NCI-H774 (cell line): ENCODE measurements at regions not wholly inside any gene's neighbourhood (a gene's known extent, or its start where the extent isn't known, plus 50 kb on each side); places are given as distances from the start of the nearest gene placed in this dataset.
"Not testable (repeated sequence)": the region's sequence is repeated elsewhere in the genome, so short reads cannot be mapped to it uniquely, and the experiment has no call there.

Source experiments
- DNase-seq: peaks from one replicate; lab custom pipeline; 2025; lab: John Stamatoyannopoulos, UW

DNA sequence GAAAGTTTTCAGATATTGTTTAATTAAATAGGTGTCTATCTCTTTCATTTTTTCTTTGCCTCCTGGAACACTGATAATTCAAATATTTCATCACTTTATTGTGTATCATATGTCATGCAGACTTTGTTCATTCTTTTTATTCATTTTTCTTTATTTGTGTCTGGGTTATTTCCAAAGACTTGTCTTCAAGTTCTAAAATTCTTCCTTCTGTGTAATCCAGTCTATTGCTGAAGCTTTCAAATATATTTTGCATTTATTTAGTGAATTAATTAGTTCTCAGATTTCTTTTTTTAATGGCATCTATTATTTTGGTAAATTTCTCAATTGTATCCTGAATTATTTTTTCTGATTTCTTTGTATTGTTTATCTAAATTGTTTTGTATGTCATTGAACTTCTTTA, 70.1 kb downstream of the ZNF330 start:
- no peak for DNase-seq

GRCh38 chr4:141294306-141294705, 73.6 kb downstream of the ZNF330 start:
- DNase-seq: no peak

DNA sequence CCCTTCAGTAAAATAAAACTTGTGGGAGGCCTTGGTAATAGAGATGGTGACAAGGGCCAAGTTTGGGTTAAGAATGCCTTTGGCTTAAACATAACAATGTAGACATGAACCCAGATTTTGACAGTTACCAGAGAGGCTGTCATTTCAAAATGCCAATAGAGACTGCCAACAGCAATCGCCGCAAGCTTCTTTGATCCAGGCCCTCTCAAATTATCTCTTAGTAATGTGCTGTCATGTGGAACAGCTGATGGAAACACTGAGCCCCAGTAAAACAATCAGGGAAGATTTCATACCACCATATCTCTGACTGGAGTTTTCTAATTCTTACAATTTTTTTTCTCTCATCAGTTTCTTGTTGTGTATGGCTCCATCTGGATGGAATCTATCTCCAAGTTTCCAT, 80.5 kb downstream of the ZNF330 start:
- no peak for DNase-seq

- DNase-seq: no peak
Observed at GRCh38 chr4:141302924-141303323, 82.2 kb downstream of the ZNF330 start.

GRCh38 chr4:141304346-141304745, 83.7 kb downstream of the ZNF330 start:
- DNase-seq: no peak

DNA sequence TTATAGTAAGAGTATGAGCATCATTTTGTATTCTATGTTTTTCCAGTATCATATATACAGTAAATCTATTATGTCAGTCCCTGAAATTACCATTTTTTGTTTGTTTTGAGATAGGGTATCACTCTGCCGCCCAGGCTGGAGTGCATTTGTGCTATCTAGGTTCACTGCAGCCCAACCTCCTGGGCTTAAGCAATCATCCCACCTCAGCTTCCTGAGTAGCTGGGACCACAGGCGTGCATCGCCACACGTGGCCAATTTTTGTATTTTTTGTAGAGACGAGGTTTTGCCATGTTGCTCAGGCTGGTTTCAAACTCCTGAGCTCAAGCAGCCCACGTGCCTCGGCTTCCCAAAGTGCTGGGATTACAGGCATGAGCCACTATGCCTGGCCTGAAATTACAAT, 85.6 kb downstream of the ZNF330 start:
- DNase-seq: no peak

- no peak for DNase-seq
Observed at GRCh38 chr4:141307241-141307689, 86.6 kb downstream of the ZNF330 start.

DNA sequence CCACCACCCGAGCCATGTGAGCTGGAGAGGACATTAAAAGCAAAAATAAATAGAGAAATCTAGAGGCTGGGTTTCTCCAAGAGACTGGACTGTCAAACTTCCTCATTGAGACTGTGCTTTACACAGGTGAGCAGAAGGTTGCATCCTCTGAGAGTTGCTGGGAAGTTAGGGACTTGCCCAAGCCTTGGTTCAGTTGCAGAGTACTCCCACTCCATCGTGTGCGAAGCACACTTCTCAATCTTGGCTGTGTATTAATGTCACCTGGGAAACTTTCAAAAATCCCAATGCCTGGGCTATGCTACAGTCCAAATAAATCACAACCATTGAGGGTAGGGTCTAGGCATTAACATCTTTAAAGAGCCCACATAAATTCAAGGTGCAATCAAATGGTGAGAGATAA, 89.2 kb downstream of the ZNF330 start:
- DNase-seq: no peak

- no peak for DNase-seq
Observed at GRCh38 chr4:141311246-141312204, 90.8 kb downstream of the ZNF330 start.

DNA sequence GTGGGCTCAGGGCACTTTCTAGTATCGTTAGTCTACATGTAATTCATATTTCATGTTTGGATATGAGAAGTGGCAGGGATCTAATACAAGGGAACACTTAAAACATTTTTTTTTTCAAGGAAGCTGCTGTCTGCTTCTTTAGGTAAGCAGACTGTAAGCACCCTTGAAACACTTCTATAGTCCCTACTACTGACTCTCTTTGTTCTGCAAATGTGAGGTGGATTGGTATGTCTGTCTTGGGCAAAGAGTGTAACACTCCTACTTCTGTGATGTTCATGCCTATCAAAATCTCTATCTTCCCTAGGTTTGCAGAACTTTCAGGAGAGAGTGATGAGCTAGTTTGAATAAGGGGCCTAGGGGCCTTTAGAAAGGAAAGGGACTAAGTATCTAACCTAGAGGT, 93.9 kb downstream of the ZNF330 start:
- no peak for DNase-seq

DNA sequence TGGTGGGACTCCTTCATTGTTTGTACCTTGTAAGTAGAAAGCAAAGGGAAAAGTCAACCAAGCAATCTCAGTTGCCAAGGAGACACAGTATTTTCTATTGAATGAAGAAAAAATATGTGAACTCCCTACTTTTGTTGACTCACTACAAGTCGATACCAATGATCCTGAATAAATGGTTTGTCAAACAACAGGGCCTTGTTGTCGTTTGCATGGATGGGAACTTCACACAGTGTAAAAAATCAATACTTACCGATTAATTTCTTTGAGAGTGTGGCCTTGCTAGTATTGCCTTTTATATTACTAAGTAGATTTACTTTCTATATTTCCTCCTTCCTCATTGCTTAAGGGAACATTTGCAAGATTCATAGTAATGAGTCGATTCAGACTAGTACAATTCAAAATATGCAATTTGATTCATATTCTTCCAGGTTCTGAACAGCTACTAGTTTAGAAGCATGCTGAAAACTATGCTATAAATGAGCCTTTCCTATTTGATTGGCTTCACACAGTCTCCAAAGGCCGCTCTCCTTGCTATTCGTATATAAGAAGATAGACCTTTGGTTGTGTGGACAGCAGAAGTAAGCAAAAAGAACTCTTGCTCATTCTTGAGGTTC, 108.0 kb downstream of the ZNF330 start:
- DNase-seq: no peak

DNA sequence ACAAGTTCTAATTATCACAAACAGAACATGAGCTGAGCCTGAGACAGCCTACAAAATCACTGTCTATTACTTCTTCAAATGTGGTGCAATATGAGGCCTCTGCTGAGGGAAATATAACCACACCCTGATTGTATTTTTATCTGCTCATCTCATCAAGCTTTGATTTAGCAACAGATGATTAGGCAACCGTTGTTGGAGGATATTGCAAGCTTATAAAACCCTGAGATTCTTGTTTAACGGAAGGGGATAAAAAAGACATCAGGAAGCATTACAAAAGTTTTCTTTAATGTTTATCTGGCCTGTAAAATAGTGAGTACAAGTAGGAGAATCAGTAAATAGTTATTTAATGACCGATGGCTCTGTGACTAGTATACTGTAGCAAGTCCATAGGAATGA, 108.5 kb downstream of the ZNF330 start:
- no peak for DNase-seq

GRCh38 chr4:141330616-141331015, 109.9 kb downstream of the ZNF330 start:
- DNase-seq: no peak

DNA sequence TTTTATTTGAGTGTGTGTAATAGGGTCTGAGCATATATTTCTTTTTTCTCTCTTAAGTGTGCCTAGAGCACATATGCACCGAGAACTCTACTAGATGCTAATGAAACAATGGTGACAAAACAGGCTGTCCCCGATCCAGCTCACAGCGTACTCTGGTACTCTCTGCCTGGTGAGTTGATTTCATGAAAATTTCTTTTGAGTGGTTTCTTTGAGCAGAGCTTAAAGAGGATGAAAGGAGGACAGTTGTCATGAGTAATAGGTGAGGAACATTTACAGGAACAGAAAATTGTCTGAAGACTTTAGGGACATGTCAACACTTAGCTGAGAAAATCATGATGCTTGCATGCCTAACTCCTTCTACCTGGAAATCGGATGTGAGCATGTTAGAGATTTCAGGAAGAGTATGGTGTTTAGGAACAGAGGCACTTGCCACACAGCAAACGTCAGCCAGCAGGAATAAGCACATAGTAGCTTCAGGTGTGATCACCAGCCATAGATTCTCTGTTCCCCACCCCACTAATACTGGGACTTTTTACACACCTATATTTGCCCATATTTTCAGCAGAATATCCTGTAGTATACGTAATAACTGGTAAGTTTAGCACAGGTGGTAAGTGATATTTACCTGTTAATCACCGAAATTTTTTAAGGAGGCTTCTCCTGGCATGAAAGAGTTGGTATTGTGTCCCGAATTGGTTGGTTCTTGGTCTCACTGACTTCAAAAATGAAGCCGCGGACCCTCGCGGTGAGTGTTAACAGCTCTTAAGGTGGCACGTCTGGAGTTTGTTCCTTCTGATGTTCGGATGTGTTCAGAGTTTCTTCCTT, 111.1 kb downstream of the ZNF330 start:
- no peak for DNase-seq

- DNase-seq: not testable (repeated sequence)
Observed at GRCh38 chr4:141332359-141333181, 111.9 kb downstream of the ZNF330 start.

DNA sequence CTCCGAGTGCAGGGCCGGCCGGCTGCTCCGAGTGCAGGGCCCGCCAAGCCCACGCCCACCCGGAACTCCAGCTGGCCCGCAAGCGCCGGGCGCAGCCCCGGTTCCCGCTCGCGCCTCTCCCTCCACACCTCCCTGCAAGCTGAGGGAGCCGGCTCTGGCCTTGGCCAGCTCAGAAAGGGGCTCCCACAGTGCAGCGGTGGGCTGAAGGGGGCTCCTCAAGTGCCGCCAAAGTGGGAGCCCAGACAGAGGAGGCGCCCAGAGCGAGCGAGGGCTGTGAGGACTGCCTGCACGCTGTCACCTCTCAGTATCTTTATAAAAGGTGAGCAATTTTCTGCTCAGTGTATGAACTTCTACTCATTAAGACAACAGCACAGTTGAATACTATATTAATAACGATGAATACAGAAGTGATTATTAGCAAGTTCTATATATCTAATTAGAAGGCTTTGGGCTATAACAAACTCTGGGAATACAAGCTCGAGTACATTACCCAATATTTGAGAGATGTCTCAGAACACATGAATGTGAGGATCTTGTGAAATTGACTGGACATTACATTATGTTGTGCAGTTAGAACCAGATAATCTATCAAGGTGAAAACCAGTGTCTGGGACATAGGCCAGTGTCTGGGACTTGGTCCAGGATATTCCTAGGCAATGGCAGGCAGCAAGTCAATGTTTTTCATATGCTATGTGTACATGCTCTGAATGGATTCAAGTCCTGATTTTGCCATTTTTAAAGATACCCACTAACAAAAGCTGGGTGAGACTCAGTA, 112.9 kb downstream of the ZNF330 start:
- DNase-seq: not testable (repeated sequence)

- DNase-seq: no peak
Observed at GRCh38 chr4:141335166-141335565, 114.5 kb downstream of the ZNF330 start.

DNA sequence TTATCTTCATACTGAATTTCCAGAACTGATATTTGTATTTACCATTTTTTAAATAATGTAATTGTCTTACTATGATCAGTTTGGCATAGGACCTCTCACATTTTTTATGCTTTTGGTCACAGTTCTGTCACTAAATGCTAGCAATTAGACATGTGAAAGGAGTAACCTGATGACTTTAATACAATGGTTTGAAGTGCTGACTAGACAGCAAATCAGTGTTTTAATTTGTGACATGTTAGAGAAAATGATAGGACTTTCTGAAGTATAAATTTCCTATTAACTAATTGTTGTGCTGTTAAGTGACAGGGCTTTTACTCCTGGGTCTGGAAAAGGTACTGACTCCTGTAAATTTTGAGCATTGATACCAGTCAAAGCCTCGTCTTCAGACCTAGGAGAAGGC, 117.5 kb downstream of the ZNF330 start:
- no peak for DNase-seq

GRCh38 chr4:141339391-141339790, 118.7 kb downstream of the ZNF330 start:
- DNase-seq: no peak

DNA sequence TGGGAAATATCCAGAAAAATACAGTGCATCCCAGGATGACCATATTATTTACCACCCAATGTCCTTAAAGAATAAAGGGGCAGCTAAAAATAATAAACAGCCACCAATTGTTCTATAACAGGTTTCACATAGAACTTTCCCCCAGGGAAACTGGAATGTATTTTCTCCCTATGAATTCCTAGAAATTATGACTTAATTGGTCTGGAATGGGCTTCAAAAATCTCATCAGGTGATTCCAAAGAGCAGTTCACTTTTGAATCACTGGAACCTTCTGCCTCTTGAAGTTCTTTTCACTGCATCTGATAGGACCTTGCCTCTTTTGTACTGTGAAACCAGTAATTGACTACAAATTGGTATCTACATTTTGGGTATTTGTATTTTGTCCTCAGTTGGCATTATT, 119.3 kb downstream of the ZNF330 start:
- no peak for DNase-seq

DNA sequence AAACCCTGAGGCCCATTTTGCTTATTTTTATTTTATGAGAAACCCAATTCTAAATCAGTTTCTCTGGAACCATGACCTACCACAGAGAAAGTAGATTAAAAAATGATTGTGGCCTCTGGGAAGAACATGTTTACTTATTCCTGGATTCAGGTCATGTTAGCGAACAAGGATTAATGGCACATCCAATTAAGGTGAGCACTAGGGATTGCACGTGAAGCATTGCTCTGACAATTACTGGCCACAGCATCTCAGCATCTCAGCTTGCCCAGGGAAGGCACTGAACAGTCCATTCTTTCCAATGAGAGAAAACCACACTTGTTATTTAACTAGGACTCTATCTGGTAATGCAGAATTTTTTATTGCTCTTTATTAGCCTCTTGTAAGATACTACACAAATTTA, 119.8 kb downstream of the ZNF330 start:
- no peak for DNase-seq
